NB4 (cell line): ENCODE measurements at regions not wholly inside any gene's neighbourhood (a gene's known extent, or its start where the extent isn't known, plus 50 kb on each side); places are given as distances from the start of the nearest gene placed in this dataset.

Source experiments
- CTCF ChIP-seq: IDR thresholded peaks from one replicate; pipeline ENCODE4 v1.5.1; 2012; ENCODE audit warnings: low read depth, low read length
- MAX ChIP-seq: IDR thresholded peaks from 2 replicates; pipeline ENCODE4 v1.6.1; 2011; ENCODE audit warnings: low read depth, low read length
- MYC ChIP-seq: IDR thresholded peaks from 2 replicates; pipeline ENCODE4 v1.6.1; 2011; ENCODE audit warnings: low read depth, low read length
- POLR2A ChIP-seq: IDR thresholded peaks from 2 replicates; pipeline ENCODE4 v1.6.1; 2011; ENCODE audit warnings: mild to moderate bottlenecking; ENCODE audit not compliant: insufficient read length; ENCODE audit errors: extremely low read depth

GRCh38 chr1:238677567-238677966 lies 708.8 kb upstream of the CHRM3 start:
- TF ChIP-seq CTCF (no peak), POLR2A (no peak), MAX (no peak), MYC (no peak)
